ENCODE measurements at regions not wholly inside any gene's neighbourhood (a gene's known extent, or its start where the extent isn't known, plus 50 kb on each side); places are given as distances from the start of the nearest gene placed in this dataset.

DNA sequence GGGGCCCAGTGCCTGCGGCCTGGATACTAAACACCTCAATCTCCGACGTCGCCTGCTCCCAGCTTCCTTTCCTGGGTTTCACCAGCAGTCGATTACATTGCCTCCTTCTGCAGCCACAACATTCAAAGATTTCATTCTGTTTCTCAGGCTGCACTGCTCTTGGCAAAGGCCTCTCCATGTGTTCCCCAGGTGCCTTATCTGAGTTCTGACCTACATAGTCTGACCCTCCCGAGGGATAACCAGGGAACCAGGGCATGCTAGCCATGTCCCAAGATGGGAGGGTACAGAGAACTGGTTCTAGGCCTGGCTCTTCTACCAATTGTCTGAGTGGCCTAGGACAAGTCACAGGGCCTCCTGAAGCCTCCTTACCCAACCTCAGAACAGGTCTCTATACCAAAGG is 62.2 kb upstream of the ACSL1 start:
- Histone ChIP-seq H3K27me3 (no peaks in the 10 kb centered on the region), H3K36me3 (no peaks in the 10 kb centered on the region), H3K9me3 (no peaks in the 10 kb centered on the region), H3K4me3 (ENCODE audit: low read depth in 1 of 2, low read length in 1 of 2) (no peak overlapping the region), H3K4me1 (ENCODE audit: control insufficient read depth in 1 of 2, insufficient read depth in 1 of 2, low read depth in 1 of 2, low read length in 1 of 2) (peaks cover 0 to 19% of the 10 kb centered on the region in 2 experiments), H3K27ac (no peak overlapping the region)
- no peak for TF ChIP-seq CTCF (IDR thresholded peaks at IDR 0.05)

GRCh38 chr4:184889666-184890335 is 64.0 kb upstream of the ACSL1 start:
- no peak for TF ChIP-seq CTCF (IDR thresholded peaks at IDR 0.05)
- no peaks in the 10 kb centered on the region for H3K27me3 ChIP-seq
- no peaks in the 10 kb centered on the region for H3K9me3 ChIP-seq
- no peak overlapping the region for H3K4me3 ChIP-seq (ENCODE audit: low read depth in 1 of 2, low read length in 1 of 2)
- H3K36me3 ChIP-seq, result no peaks in the 10 kb centered on the region
- H3K4me1 ChIP-seq (ENCODE audit: control insufficient read depth in 1 of 2, insufficient read depth in 1 of 2, low read depth in 1 of 2, low read length in 1 of 2), result peaks cover 10 to 24% of the 10 kb centered on the region in 2 experiments
- H3K27ac ChIP-seq, result no peak overlapping the region

- no peak overlapping the region for H3K27ac ChIP-seq
- H3K4me3 ChIP-seq (ENCODE audit: low read depth in 1 of 2, low read length in 1 of 2), result no peak overlapping the region
- H3K27me3 ChIP-seq, result no peaks in the 10 kb centered on the region
- H3K4me1 ChIP-seq (ENCODE audit: control insufficient read depth in 1 of 2, insufficient read depth in 1 of 2, low read depth in 1 of 2, low read length in 1 of 2), result peaks cover 17 to 31% of the 10 kb centered on the region in 2 experiments
- no peak for TF ChIP-seq CTCF (IDR thresholded peaks at IDR 0.05)
- H3K9me3 ChIP-seq, result no peaks in the 10 kb centered on the region
- no peaks in the 10 kb centered on the region for H3K36me3 ChIP-seq
Measured at GRCh38 chr4:184890499-184890898, 64.7 kb upstream of the ACSL1 start.

DNA sequence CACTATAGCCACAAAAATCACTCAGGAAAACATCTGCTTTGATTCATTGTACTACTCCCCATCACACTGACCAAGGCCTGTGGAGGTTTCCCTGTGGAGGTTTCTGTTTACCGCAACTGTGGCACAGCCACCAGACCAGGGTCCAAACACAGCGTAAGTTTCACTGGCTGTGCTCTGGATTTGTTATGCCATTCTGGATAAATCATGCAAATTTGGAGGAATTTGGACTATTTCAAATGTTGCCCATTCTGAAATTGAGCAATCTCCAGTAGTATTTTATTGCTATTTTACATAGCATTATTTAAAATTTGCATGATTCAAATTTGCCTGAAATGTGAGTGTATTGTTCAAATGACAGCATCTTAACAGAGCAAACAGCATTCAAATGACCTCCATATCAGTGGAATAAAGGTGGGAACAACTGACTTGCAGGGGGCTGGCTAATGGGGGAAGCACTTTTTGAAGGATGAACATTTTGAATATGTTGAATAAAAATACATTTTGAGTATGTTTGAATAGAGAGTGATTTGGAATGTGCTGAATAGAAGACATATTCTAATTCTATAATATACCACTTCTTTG is 66.1 kb upstream of the ACSL1 start:
- Histone ChIP-seq H3K9me3 (no peaks in the 10 kb centered on the region), H3K27me3 (no peaks in the 10 kb centered on the region), H3K27ac (no peak overlapping the region), H3K4me1 (ENCODE audit: control insufficient read depth in 1 of 2, insufficient read depth in 1 of 2, low read depth in 1 of 2, low read length in 1 of 2) (peaks cover 31 to 45% of the 10 kb centered on the region in 2 experiments), H3K36me3 (no peaks in the 10 kb centered on the region), H3K4me3 (ENCODE audit: low read depth in 1 of 2, low read length in 1 of 2) (no peak overlapping the region)
- no peak for TF ChIP-seq CTCF (IDR thresholded peaks at IDR 0.05)

DNA sequence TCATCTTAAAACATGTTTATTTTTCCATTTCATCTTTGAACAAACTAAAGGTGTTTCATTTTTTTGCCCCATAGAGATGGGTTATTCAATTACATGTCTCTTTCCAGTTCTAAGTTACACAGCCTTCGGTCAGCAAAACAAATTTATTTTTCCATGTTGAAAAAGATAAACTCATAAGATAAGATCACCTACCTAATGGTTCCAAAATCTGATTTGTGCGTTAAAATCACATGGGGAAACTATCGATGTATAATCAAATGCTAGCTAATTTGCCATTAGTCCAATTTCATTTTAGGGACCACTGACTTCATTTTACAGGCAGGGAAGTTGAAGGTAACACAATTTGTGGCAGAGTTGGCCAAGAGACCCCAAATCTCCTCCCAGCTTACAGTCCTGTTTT is 67.2 kb upstream of the ACSL1 start:
- peaks cover 42 to 56% of the 10 kb centered on the region in 2 experiments for H3K4me1 ChIP-seq (ENCODE audit: control insufficient read depth in 1 of 2, insufficient read depth in 1 of 2, low read depth in 1 of 2, low read length in 1 of 2)
- H3K9me3 ChIP-seq, result no peaks in the 10 kb centered on the region
- H3K27me3 ChIP-seq, result no peaks in the 10 kb centered on the region
- H3K27ac ChIP-seq, result peak overlapping the region; percentile 93
- H3K36me3 ChIP-seq, result no peaks in the 10 kb centered on the region
- no peak overlapping the region for H3K4me3 ChIP-seq (ENCODE audit: low read depth in 1 of 2, low read length in 1 of 2)
- TF ChIP-seq CTCF (IDR thresholded peaks at IDR 0.05), result no peak
